Bronchial epithelial cell (primary cell): ENCODE measurements at regions not wholly inside any gene's neighbourhood (a gene's known extent, or its start where the extent isn't known, plus 50 kb on each side); places are given as distances from the start of the nearest gene placed in this dataset.

Source experiments
- DNase-seq: peaks from one replicate; pipeline ENCODE4 v3.0.0-alpha.2; 2010; ENCODE audit warnings: low read depth
- FAIRE-seq: peaks from 2 replicates; lab custom pipeline; 2011; peaks lifted over from hg19 to GRCh38; lab: Jason Lieb, UNC
- H3K27me3 ChIP-seq: 2 replicates; pipeline ENCODE4 v1.5.1; 2011; ENCODE audit warnings: low read length; ENCODE audit not compliant: control insufficient read depth, insufficient read depth
- H3K36me3 ChIP-seq: 2 replicates; pipeline ENCODE4 v1.5.1; 2011; ENCODE audit warnings: low read length; ENCODE audit not compliant: control insufficient read depth, insufficient read depth
- H3K4me3 ChIP-seq: 2 replicates; pipeline ENCODE4 v1.5.1; 2011; ENCODE audit warnings: mild to moderate bottlenecking, low read depth, low read length, control low read depth
- TF ChIP-seq, protein P1 (sequence below): IDR thresholded peaks from 2 replicates; pipeline ENCODE4 v1.5.1; 2011; ENCODE audit warnings: mild to moderate bottlenecking, moderate library complexity, low read length, control low read depth, inconsistent platforms; ENCODE audit not compliant: insufficient read depth, severe bottlenecking

- TF ChIP-seq, protein P1, sequence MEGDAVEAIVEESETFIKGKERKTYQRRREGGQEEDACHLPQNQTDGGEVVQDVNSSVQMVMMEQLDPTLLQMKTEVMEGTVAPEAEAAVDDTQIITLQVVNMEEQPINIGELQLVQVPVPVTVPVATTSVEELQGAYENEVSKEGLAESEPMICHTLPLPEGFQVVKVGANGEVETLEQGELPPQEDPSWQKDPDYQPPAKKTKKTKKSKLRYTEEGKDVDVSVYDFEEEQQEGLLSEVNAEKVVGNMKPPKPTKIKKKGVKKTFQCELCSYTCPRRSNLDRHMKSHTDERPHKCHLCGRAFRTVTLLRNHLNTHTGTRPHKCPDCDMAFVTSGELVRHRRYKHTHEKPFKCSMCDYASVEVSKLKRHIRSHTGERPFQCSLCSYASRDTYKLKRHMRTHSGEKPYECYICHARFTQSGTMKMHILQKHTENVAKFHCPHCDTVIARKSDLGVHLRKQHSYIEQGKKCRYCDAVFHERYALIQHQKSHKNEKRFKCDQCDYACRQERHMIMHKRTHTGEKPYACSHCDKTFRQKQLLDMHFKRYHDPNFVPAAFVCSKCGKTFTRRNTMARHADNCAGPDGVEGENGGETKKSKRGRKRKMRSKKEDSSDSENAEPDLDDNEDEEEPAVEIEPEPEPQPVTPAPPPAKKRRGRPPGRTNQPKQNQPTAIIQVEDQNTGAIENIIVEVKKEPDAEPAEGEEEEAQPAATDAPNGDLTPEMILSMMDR = no peak
- DNase-seq (no peak), FAIRE-seq (no peak)
- H3K4me3 ChIP-seq = no peak overlapping the region
- H3K27me3 ChIP-seq = no peaks in the 10 kb centered on the region
- H3K36me3 ChIP-seq = no peaks in the 10 kb centered on the region
These were observed 1620.1 kb downstream of the BRINP3 start for GRCh38 chr1:188857526-188858087.

GRCh38 chr1:188867614-188868013, 1610.0 kb downstream of the BRINP3 start:
- Histone ChIP-seq H3K36me3 (no peaks in the 10 kb centered on the region), H3K27me3 (no peaks in the 10 kb centered on the region), H3K4me3 (no peak overlapping the region)
- TF ChIP-seq, protein P1 = no peak
- no peak for FAIRE-seq
- no peak for DNase-seq

DNA sequence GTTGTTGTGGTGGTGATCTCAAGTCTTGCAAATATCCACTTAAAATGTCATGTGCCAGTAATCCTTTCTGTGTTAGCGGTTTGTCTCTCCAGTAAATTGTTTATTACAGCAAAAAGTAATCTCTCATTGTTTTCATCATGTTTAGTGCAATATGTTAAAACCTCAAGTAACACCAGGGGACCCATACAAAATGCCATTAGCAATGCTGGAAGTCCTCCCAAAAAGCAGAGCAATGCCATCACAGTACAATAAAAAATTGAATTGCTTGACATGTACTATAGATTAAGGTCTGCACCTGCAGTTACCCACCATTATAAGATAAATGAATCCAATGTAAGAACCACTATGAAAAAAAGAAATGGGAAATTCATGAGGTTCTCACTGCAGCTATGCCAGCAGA, 1606.5 kb downstream of the BRINP3 start:
- TF ChIP-seq, protein P1 = no peak

DNA sequence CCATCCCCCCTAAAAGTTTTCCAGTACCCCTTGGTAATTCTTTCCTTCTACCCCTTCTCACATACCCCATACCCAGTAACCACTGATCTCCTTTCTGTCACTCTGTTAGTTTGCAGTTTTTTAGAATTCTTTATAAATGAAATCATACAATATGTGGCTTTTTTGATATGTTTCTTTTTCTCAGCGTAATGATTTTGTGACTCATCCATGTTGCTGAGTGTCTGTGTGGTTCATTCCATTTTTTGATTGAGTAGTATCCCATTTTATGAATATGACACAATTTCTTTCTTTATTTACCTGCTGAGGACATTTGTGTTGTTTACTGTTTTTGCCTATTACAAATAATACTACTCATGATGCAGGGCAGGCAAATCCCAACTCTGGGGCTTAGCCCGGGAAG, 1605.3 kb downstream of the BRINP3 start:
- TF ChIP-seq, protein P1 = no peak
- DNase-seq = no peak
- FAIRE-seq = no peak

More for the DNA sequence above, 1606.5 kb downstream of the BRINP3 start:
- Histone ChIP-seq H3K27me3 (no peaks in the 10 kb centered on the region), H3K4me3 (no peak overlapping the region), H3K36me3 (no peaks in the 10 kb centered on the region)
- no peak for DNase-seq
- FAIRE-seq = no peak

DNA sequence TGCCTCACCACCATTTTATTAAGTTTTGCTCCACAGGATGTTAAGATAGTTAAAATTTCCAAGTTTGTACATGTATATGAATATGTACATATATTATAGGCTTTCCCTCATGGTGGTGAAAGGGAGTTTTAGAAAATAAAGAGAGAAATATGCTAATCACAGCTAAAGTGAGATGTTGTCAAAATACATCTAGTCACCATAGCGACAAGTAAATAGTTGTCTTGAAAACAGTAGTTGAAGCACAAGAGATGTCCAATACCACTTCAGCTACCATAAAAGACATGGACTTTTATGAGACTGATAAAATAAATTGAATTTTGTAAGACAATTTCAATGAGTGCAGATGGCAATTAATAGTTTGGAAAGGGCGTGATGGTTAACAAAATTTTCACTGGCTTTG, 1600.0 kb downstream of the BRINP3 start:
- H3K36me3 ChIP-seq = no peaks in the 10 kb centered on the region
- H3K4me3 ChIP-seq = no peak overlapping the region
- FAIRE-seq (no peak), DNase-seq (no peak)
- TF ChIP-seq, protein P1 = no peak
- H3K27me3 ChIP-seq = no peaks in the 10 kb centered on the region

More for the DNA sequence above, 1605.3 kb downstream of the BRINP3 start:
- Histone ChIP-seq H3K4me3 (no peak overlapping the region), H3K36me3 (no peaks in the 10 kb centered on the region), H3K27me3 (no peaks in the 10 kb centered on the region)

DNA sequence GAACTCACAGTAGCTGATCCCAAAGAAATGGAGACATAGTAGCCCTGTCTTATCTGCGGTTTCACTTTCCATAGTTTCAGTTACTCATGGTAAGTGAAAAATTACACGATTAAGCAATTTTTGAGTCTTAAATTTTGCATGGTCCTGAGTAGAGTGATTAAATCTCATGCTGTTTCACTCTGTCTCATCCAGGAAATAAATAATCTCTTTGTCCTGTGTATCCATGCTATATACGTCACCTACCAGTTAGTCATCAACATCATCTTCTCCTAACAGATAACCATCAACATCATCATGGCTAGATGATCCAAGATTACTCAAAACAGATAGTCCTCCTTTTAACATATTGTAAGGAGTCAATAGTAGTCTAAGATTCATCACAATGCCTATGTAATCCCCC, 1589.3 kb downstream of the BRINP3 start:
- no peak for DNase-seq
- Histone ChIP-seq H3K36me3 (no peaks in the 10 kb centered on the region), H3K27me3 (no peaks in the 10 kb centered on the region), H3K4me3 (no peak overlapping the region)
- no peak for FAIRE-seq
- TF ChIP-seq, protein P1 = no peak
